Smooth muscle cell (in vitro differentiated cells): ENCODE measurements at regions not wholly inside any gene's neighbourhood (a gene's known extent, or its start where the extent isn't known, plus 50 kb on each side); places are given as distances from the start of the nearest gene placed in this dataset.

ENCODE experiments used
- DNase-seq: peaks from one replicate; lab custom pipeline; 2025; ENCODE audit not compliant: unreplicated experiment; lab: John Stamatoyannopoulos, UW
- H2AFZ ChIP-seq: fragments of 200-600 bp; sonication (generic); 2 replicates; pipeline ENCODE4 v1.6.0; 2016; ENCODE audit warnings: antibody characterized with exemption, low read depth, mild to moderate bottlenecking
- H3F3A ChIP-seq: fragments of 200-600 bp; sonication (generic); 2 replicates; pipeline ENCODE4 v1.6.0; 2017; ENCODE audit warnings: antibody characterized with exemption, low read depth
- H3K27ac ChIP-seq: fragments of 200-600 bp; sonication (generic); 2 replicates; pipeline ENCODE4 v1.5.1; 2016; ENCODE audit warnings: low read depth, mild to moderate bottlenecking
- H3K27me3 ChIP-seq: fragments of 200-600 bp; sonication (generic); 2 replicates; pipeline ENCODE4 v1.6.1; 2016; ENCODE audit warnings: low read depth, mild to moderate bottlenecking
- H3K36me3 ChIP-seq: fragments of 200-600 bp; sonication (generic); 2 replicates; pipeline ENCODE4 v1.5.1; 2016; ENCODE audit warnings: low read depth
- H3K4me1 ChIP-seq: fragments of 200-600 bp; sonication (generic); 2 replicates; pipeline ENCODE4 v1.5.1; 2016; ENCODE audit warnings: low read depth
- H3K4me2 ChIP-seq: fragments of 200-600 bp; sonication (generic); 2 replicates; pipeline ENCODE4 v1.6.0; 2016; ENCODE audit warnings: mild to moderate bottlenecking
- H3K4me3 ChIP-seq: fragments of 200-600 bp; sonication (generic); 2 replicates; pipeline ENCODE4 v1.5.1; 2016; ENCODE audit warnings: mild to moderate bottlenecking
- H3K79me2 ChIP-seq: fragments of 200-600 bp; sonication (generic); 2 replicates; pipeline ENCODE4 v1.6.0; 2016; ENCODE audit warnings: low read depth, mild to moderate bottlenecking
- H3K9ac ChIP-seq: fragments of 200-600 bp; sonication (generic); 2 replicates; pipeline ENCODE4 v1.6.0; 2016; ENCODE audit warnings: low read depth
- H3K9me3 ChIP-seq: fragments of 200-600 bp; sonication (generic); replicated peaks from 2 replicates; pipeline ENCODE4 v1.5.1; 2016; ENCODE audit warnings: low read depth
- H4K20me1 ChIP-seq: fragments of 200-600 bp; sonication (generic); 2 replicates; pipeline ENCODE4 v1.6.0; 2016; ENCODE audit warnings: low read depth
- CTCF ChIP-seq: fragments of 200-600 bp; sonication (generic); IDR thresholded peaks from 2 replicates; pipeline ENCODE4 v1.5.1; 2017; ENCODE audit warnings: borderline replicate concordance, mild to moderate bottlenecking, antibody characterized with exemption; ENCODE audit not compliant: insufficient read depth, poor library complexity, severe bottlenecking
- WGBS: methylation state at CpG from one replicate; pipeline ENCODE4 v1.1.7; 2016; ENCODE audit warnings: low lambda C conversion rate; 5-methylcytosine and 5-hydroxymethylcytosine counted together

- Histone ChIP-seq H4K20me1 (no peaks in the 10 kb centered on the region), H3K79me2 (no peaks in the 10 kb centered on the region), H3F3A (no peaks in the 10 kb centered on the region), H3K27me3 (no peaks in the 10 kb centered on the region), H3K9me3 (no peaks in the 10 kb centered on the region), H3K27ac (no peak overlapping the region), H3K4me2 (no peak overlapping the region), H3K4me1 (peaks cover 5% of the 10 kb centered on the region), H3K9ac (no peak overlapping the region), H2AFZ (no peak overlapping the region), H3K36me3 (no peaks in the 10 kb centered on the region), H3K4me3 (no peak overlapping the region)
- DNase-seq: no peak
- no peak for TF ChIP-seq CTCF
- 97% methylated on average over 1 of the region's 1 CpG for WGBS
Observed at GRCh38 chr12:66765204-66765603, 86.3 kb upstream of the GRIP1 start.

- Histone ChIP-seq H3F3A (no peaks in the 10 kb centered on the region), H3K9me3 (no peaks in the 10 kb centered on the region), H2AFZ (no peak overlapping the region), H3K27ac (no peak overlapping the region), H3K9ac (no peak overlapping the region), H3K27me3 (no peaks in the 10 kb centered on the region), H3K79me2 (no peaks in the 10 kb centered on the region), H3K4me2 (no peak overlapping the region), H3K4me1 (peaks cover 5% of the 10 kb centered on the region), H3K4me3 (no peak overlapping the region), H3K36me3 (no peaks in the 10 kb centered on the region), H4K20me1 (no peaks in the 10 kb centered on the region)
- DNase-seq: no peak
- no peak for TF ChIP-seq CTCF
- 92% methylated on average over 7 of the region's 7 CpGs for WGBS
Observed at GRCh38 chr12:66767536-66767935, 88.7 kb upstream of the GRIP1 start.

- no peaks in the 10 kb centered on the region for H3F3A ChIP-seq
- no peak overlapping the region for H3K4me2 ChIP-seq
- DNase-seq: no peak
- TF ChIP-seq CTCF: no peak
- no peak overlapping the region for H3K9ac ChIP-seq
- H3K36me3 ChIP-seq: no peaks in the 10 kb centered on the region
- 96% methylated on average over 5 of the region's 5 CpGs for WGBS
- H3K79me2 ChIP-seq: no peaks in the 10 kb centered on the region
- no peaks in the 10 kb centered on the region for H3K27me3 ChIP-seq
- H2AFZ ChIP-seq: no peak overlapping the region
- H3K9me3 ChIP-seq: no peaks in the 10 kb centered on the region
- no peak overlapping the region for H3K4me3 ChIP-seq
- peaks cover 5% of the 10 kb centered on the region for H3K4me1 ChIP-seq
- no peaks in the 10 kb centered on the region for H4K20me1 ChIP-seq
- no peak overlapping the region for H3K27ac ChIP-seq
Observed at GRCh38 chr12:66768293-66768692, 89.4 kb upstream of the GRIP1 start.

- H3K36me3 ChIP-seq: no peaks in the 10 kb centered on the region
- TF ChIP-seq CTCF: no peak
- no peaks in the 10 kb centered on the region for H4K20me1 ChIP-seq
Observed at GRCh38 chr12:66774929-66775328, 96.1 kb upstream of the GRIP1 start.

More at GRCh38 chr12:66774929-66775328, 96.1 kb upstream of the GRIP1 start:
- no peak overlapping the region for H3K4me3 ChIP-seq
- H2AFZ ChIP-seq: no peak overlapping the region
- DNase-seq: no peak
- H3K9me3 ChIP-seq: no peaks in the 10 kb centered on the region
- H3F3A ChIP-seq: no peaks in the 10 kb centered on the region
- H3K4me2 ChIP-seq: no peak overlapping the region
- H3K27me3 ChIP-seq: no peaks in the 10 kb centered on the region
- H3K4me1 ChIP-seq: no peaks in the 10 kb centered on the region
- H3K79me2 ChIP-seq: no peaks in the 10 kb centered on the region
- no peak overlapping the region for H3K9ac ChIP-seq
- no peak overlapping the region for H3K27ac ChIP-seq
